H9 (cell line): ENCODE measurements at regions not wholly inside any gene's neighbourhood (a gene's known extent, or its start where the extent isn't known, plus 50 kb on each side); places are given as distances from the start of the nearest gene placed in this dataset.

Experiments used
- DNase-seq: peaks from one replicate; pipeline ENCODE4 v3.0.0-alpha.2; 2017
- H2AFZ ChIP-seq: one replicate; pipeline ENCODE4 v1.6.1; 2013; ENCODE audit warnings: mild to moderate bottlenecking, low read length, control low read depth, moderate library complexity
- H2AK5ac ChIP-seq: 2 replicates; pipeline ENCODE4 v1.6.1; 2013; ENCODE audit warnings: low read length, control low read depth, mixed read lengths; ENCODE audit not compliant: insufficient read length
- H2BK120ac ChIP-seq: one replicate; pipeline ENCODE4 v1.6.1; 2013; ENCODE audit warnings: low read depth, mild to moderate bottlenecking, low read length, control low read depth, inconsistent platforms; ENCODE audit not compliant: poor library complexity, severe bottlenecking
- H2BK12ac ChIP-seq: 2 replicates; pipeline ENCODE4 v1.6.1; 2013; ENCODE audit warnings: low read length, control low read depth, mixed read lengths, low read depth; ENCODE audit not compliant: insufficient read length
- H2BK15ac ChIP-seq: 2 replicates; pipeline ENCODE4 v1.6.1; 2013; ENCODE audit warnings: low read depth, low read length, control low read depth
- H2BK20ac ChIP-seq: one replicate; pipeline ENCODE4 v1.6.1; 2013; ENCODE audit warnings: low read depth, mild to moderate bottlenecking, low read length, control low read depth, inconsistent platforms; ENCODE audit not compliant: poor library complexity, severe bottlenecking
- H2BK5ac ChIP-seq: 2 replicates; pipeline ENCODE4 v1.6.1; 2013; ENCODE audit warnings: low read length, control low read depth, mixed read lengths; ENCODE audit not compliant: insufficient read length
- H3K14ac ChIP-seq: 2 replicates; pipeline ENCODE4 v1.6.1; 2013; ENCODE audit warnings: low read length, control low read depth; ENCODE audit not compliant: insufficient read depth
- H3K18ac ChIP-seq: 2 replicates; pipeline ENCODE4 v1.6.1; 2013; ENCODE audit warnings: low read depth, mild to moderate bottlenecking, mixed read lengths, low read length, control low read depth; ENCODE audit not compliant: insufficient read length
- H3K23ac ChIP-seq: 2 replicates; pipeline ENCODE4 v1.6.1; 2013; ENCODE audit warnings: low read length, control low read depth, mixed read lengths, low read depth; ENCODE audit not compliant: insufficient read length
- H3K23me2 ChIP-seq: 2 replicates; pipeline ENCODE4 v1.6.1; 2013; ENCODE audit warnings: low read depth, mild to moderate bottlenecking, mixed read lengths, low read length, control low read depth; ENCODE audit not compliant: insufficient read length, poor library complexity, severe bottlenecking
- H3K27ac ChIP-seq: 2 replicates; pipeline ENCODE4 v1.5.1; 2013; ENCODE audit warnings: low read length, control low read depth, mixed read lengths, low read depth; ENCODE audit not compliant: insufficient read length
- H3K27me3 ChIP-seq: 2 replicates; pipeline ENCODE4 v1.6.1; 2013; ENCODE audit warnings: low read length, control low read depth, inconsistent platforms; ENCODE audit not compliant: insufficient read depth
- H3K4ac ChIP-seq: 2 replicates; pipeline ENCODE4 v1.6.1; 2013; ENCODE audit warnings: low read depth, mild to moderate bottlenecking, control low read depth, inconsistent platforms, low read length, moderate library complexity
- H3K4me1 ChIP-seq: 2 replicates; pipeline ENCODE4 v1.6.1; 2013; ENCODE audit warnings: low read length, control low read depth, inconsistent platforms; ENCODE audit not compliant: insufficient read depth
- H3K4me2 ChIP-seq: 2 replicates; pipeline ENCODE4 v1.6.1; 2013; ENCODE audit warnings: low read length, control low read depth, mixed read lengths; ENCODE audit not compliant: insufficient read length, insufficient read depth
- H3K56ac ChIP-seq: 2 replicates; pipeline ENCODE4 v1.6.1; 2013; ENCODE audit warnings: low read depth, mild to moderate bottlenecking, mixed read lengths, low read length, control low read depth; ENCODE audit not compliant: insufficient read length
- H3K79me1 ChIP-seq: 2 replicates; pipeline ENCODE4 v1.6.1; 2013; ENCODE audit warnings: low read depth, mild to moderate bottlenecking, moderate library complexity, low read length, control low read depth, inconsistent platforms; ENCODE audit not compliant: insufficient read depth, poor library complexity, severe bottlenecking
- H3K79me2 ChIP-seq: 2 replicates; pipeline ENCODE4 v1.6.1; 2013; ENCODE audit warnings: low read length, control low read depth, inconsistent platforms; ENCODE audit not compliant: insufficient read depth
- H3K9ac ChIP-seq: 2 replicates; pipeline ENCODE4 v1.6.1; 2013; ENCODE audit warnings: low read length, control low read depth, mixed read lengths; ENCODE audit not compliant: insufficient read length; ENCODE audit errors: extremely low read depth
- H3K9me3 ChIP-seq: one replicate; pipeline ENCODE4 v1.6.1; 2013; ENCODE audit warnings: low read depth, low read length, inconsistent platforms; ENCODE audit not compliant: control insufficient read depth
- H3T11ph ChIP-seq: one replicate; pipeline ENCODE4 v1.6.1; 2013; ENCODE audit warnings: mild to moderate bottlenecking, low read length, control low read depth, inconsistent platforms
- H4K20me1 ChIP-seq: one replicate; pipeline ENCODE4 v1.6.1; 2013; ENCODE audit not compliant: control insufficient read depth, insufficient read length, insufficient read depth
- H4K5ac ChIP-seq: 2 replicates; pipeline ENCODE4 v1.6.1; 2013; ENCODE audit warnings: low read depth, mild to moderate bottlenecking, mixed read lengths, low read length, control low read depth; ENCODE audit not compliant: insufficient read length
- H4K8ac ChIP-seq: replicated peaks from 2 replicates; pipeline ENCODE4 v1.6.1; 2013; ENCODE audit warnings: low read length, control low read depth, mixed read lengths, low read depth; ENCODE audit not compliant: insufficient read length
- H4K91ac ChIP-seq: 2 replicates; pipeline ENCODE4 v1.6.1; 2013; ENCODE audit warnings: low read depth, mild to moderate bottlenecking, moderate library complexity, mixed read lengths, low read length, control low read depth; ENCODE audit not compliant: insufficient read length
- H3K27ac Mint-ChIP-seq, 3 experiments: 2 replicates in 2 of 3; 3 replicates in 1 of 3; pipeline ENCODE4 v1.8.0; 2020 to 2021; ENCODE audit warnings: mixed read lengths in 3 of 3, mild to moderate bottlenecking in 1 of 3, moderate library complexity in 1 of 3
- H3K27me3 Mint-ChIP-seq: 2 replicates; pipeline ENCODE4 v1.8.0; 2021; ENCODE audit warnings: low read depth, mild to moderate bottlenecking, moderate library complexity, mixed read lengths
- H3K36me3 Mint-ChIP-seq, 3 experiments: 2 replicates in 2 of 3; 3 replicates in 1 of 3; pipeline ENCODE4 v1.8.0; 2020 to 2021; ENCODE audit warnings: low read depth in 3 of 3, mixed read lengths in 3 of 3; ENCODE audit not compliant: insufficient read depth in 1 of 3
- H3K4me1 Mint-ChIP-seq, 2 experiments: 2 replicates each; pipeline ENCODE4 v1.8.0; 2020; ENCODE audit warnings: mixed read lengths in 2 of 2
- H3K4me3 Mint-ChIP-seq, 2 experiments: 2 replicates in 1 of 2; 3 replicates in 1 of 2; pipeline ENCODE4 v1.8.0; 2020 to 2021; ENCODE audit warnings: mild to moderate bottlenecking in 2 of 2, mixed read lengths in 2 of 2, moderate library complexity in 1 of 2
- H3K9me3 Mint-ChIP-seq, 2 experiments: 2 replicates in 1 of 2; 3 replicates in 1 of 2; pipeline ENCODE4 v1.8.0; 2020; ENCODE audit warnings: mild to moderate bottlenecking in 2 of 2, mixed read lengths in 2 of 2, moderate library complexity in 1 of 2
- CTCF ChIP-seq: fragments of 200-600 bp; sonication (generic); conservative IDR thresholded peaks from 3 replicates; pipeline ENCODE4 v1.8.0; 2021; ENCODE audit warnings: antibody characterized with exemption, mild to moderate bottlenecking
- WGBS: extraction: QIAGEN DNeasy Blood & Tissue Kit; methylation state at CpG from one replicate; pipeline ENCODE4 v1.1.7; 2013; ENCODE audit warnings: missing lambda C conversion rate, low lambda C conversion rate, mixed read lengths; ENCODE audit not compliant: insufficient read length; ENCODE audit errors: extremely low coverage; 5-methylcytosine and 5-hydroxymethylcytosine counted together

- no peak overlapping the region for H2BK20ac ChIP-seq
- H4K8ac ChIP-seq: no peak overlapping the region
- DNase-seq: no peak
- H2BK15ac ChIP-seq: no peak overlapping the region
- H3K4me1 ChIP-seq: no peaks in the 10 kb centered on the region
- no peak overlapping the region for H3K18ac ChIP-seq
- H2AK5ac ChIP-seq: no peak overlapping the region
- H4K5ac ChIP-seq: no peak overlapping the region
- no peaks in the 10 kb centered on the region for H3K23me2 ChIP-seq
- no peak overlapping the region for H3K14ac ChIP-seq
- H3K9ac ChIP-seq: no peak overlapping the region
- no peak for TF ChIP-seq CTCF
- no peaks in the 10 kb centered on the region; a peak in 1 of 5 replicates for H3K9me3 Mint-ChIP-seq
- H3K79me1 ChIP-seq: no peaks in the 10 kb centered on the region
- H3K27me3 Mint-ChIP-seq: no peaks in the 10 kb centered on the region
- H3K4ac ChIP-seq: no peak overlapping the region
- H2BK12ac ChIP-seq: no peak overlapping the region
- no peaks in the 10 kb centered on the region for H3K79me2 ChIP-seq
- no peak overlapping the region for H4K91ac ChIP-seq
- peaks cover 0 to 3% (median 0%) of the 10 kb centered on the region in 3 experiments; a peak in 1 of 7 replicates for H3K36me3 Mint-ChIP-seq
- H3K23ac ChIP-seq: no peak overlapping the region
- no peaks in the 10 kb centered on the region for H3K27me3 ChIP-seq
- H3K4me1 Mint-ChIP-seq: no peaks in the 10 kb centered on the region
- H3K4me3 Mint-ChIP-seq: no peak overlapping the region
- no peak overlapping the region for H3K56ac ChIP-seq
- H2AFZ ChIP-seq: no peak overlapping the region
- H4K20me1 ChIP-seq: no peaks in the 10 kb centered on the region
- WGBS: no CpG with 5 or more reads among the region's 24 CpGs
- no peak overlapping the region for H3T11ph ChIP-seq
- no peak overlapping the region for H3K27ac ChIP-seq
- no peak overlapping the region for H2BK5ac ChIP-seq
- no peaks in the 10 kb centered on the region for H3K9me3 ChIP-seq
- H2BK120ac ChIP-seq: no peak overlapping the region
- H3K27ac Mint-ChIP-seq: no peak overlapping the region
- no peak overlapping the region for H3K4me2 ChIP-seq
Observed at GRCh38 chr2:195515551-195515950, 141.5 kb upstream of the SLC39A10 start.
